ENCODE measurements at regions not wholly inside any gene's neighbourhood (a gene's known extent, or its start where the extent isn't known, plus 50 kb on each side); places are given as distances from the start of the nearest gene placed in this dataset.

GRCh38 chr21:14744368-14744767, 198.3 kb upstream of the SAMSN1 start:
- Mint-ChIP-seq H3K27me3 (ENCODE audit: low read depth, unreplicated experiment) (no peaks in the 10 kb centered on the region), H3K36me3 (ENCODE audit: low read depth, unreplicated experiment) (no peaks in the 10 kb centered on the region), H3K9me3 (ENCODE audit: unreplicated experiment) (no peaks in the 10 kb centered on the region), H3K4me1 (ENCODE audit: low read depth, unreplicated experiment) (no peaks in the 10 kb centered on the region), H3K4me3 (ENCODE audit: unreplicated experiment) (no peak overlapping the region), H3K27ac (ENCODE audit: unreplicated experiment) (no peak overlapping the region)
- no peak overlapping the region for H2AFZ ChIP-seq (ENCODE audit: low read depth, low read length)
- H3K4me3 ChIP-seq (ENCODE audit: insufficient read depth, low read depth, low read length): no peak overlapping the region
- H4K20me1 ChIP-seq (ENCODE audit: insufficient read depth, low read length): no peaks in the 10 kb centered on the region
- H3K9me3 ChIP-seq (ENCODE audit: insufficient read depth, low read depth, low read length): no peaks in the 10 kb centered on the region
- no peaks in the 10 kb centered on the region for H3K4me1 ChIP-seq (ENCODE audit: insufficient read depth, low read length)
- FAIRE-seq: no peak
- no peaks in the 10 kb centered on the region for H3K36me3 ChIP-seq (ENCODE audit: insufficient read depth, low read length)
- no peak overlapping the region for H3K4me2 ChIP-seq (ENCODE audit: low read length)
- no peaks in the 10 kb centered on the region for H3K79me2 ChIP-seq (ENCODE audit: insufficient read depth, low read length)
- no peak for DNase-seq (ENCODE audit: low read depth)
- no peak overlapping the region for H3K9ac ChIP-seq (ENCODE audit: low read length)
- no peak overlapping the region for H3K27ac ChIP-seq (ENCODE audit: low read depth, low read length)
- no peak for TF ChIP-seq CTCF (IDR thresholded peaks at IDR 0.05; ENCODE audit: insufficient read depth, low read depth, low read length)
- no peak for TF ChIP-seq EZH2 (IDR thresholded peaks at IDR 0.05; ENCODE audit: insufficient read depth, low read length)
- no peaks in the 10 kb centered on the region for H3K27me3 ChIP-seq (ENCODE audit: insufficient read depth, low read length)

GRCh38 chr21:14742119-14742518, 196.0 kb upstream of the SAMSN1 start:
- TF ChIP-seq EZH2 (IDR thresholded peaks at IDR 0.05; ENCODE audit: insufficient read depth, low read length) (no peak), CTCF (IDR thresholded peaks at IDR 0.05; ENCODE audit: insufficient read depth, low read depth, low read length) (no peak)
- no peaks in the 10 kb centered on the region for H3K4me1 ChIP-seq (ENCODE audit: insufficient read depth, low read length)
- Mint-ChIP-seq H3K27ac (ENCODE audit: unreplicated experiment) (no peak overlapping the region), H3K4me3 (ENCODE audit: unreplicated experiment) (no peak overlapping the region), H3K4me1 (ENCODE audit: low read depth, unreplicated experiment) (no peaks in the 10 kb centered on the region), H3K27me3 (ENCODE audit: low read depth, unreplicated experiment) (no peaks in the 10 kb centered on the region), H3K36me3 (ENCODE audit: low read depth, unreplicated experiment) (no peaks in the 10 kb centered on the region), H3K9me3 (ENCODE audit: unreplicated experiment) (no peaks in the 10 kb centered on the region)
- H2AFZ ChIP-seq (ENCODE audit: low read depth, low read length): no peak overlapping the region
- no peak overlapping the region for H3K9ac ChIP-seq (ENCODE audit: low read length)
- FAIRE-seq (no peak), DNase-seq (ENCODE audit: low read depth) (no peak)
- no peaks in the 10 kb centered on the region for H3K27me3 ChIP-seq (ENCODE audit: insufficient read depth, low read length)
- no peaks in the 10 kb centered on the region for H3K9me3 ChIP-seq (ENCODE audit: insufficient read depth, low read depth, low read length)
- no peaks in the 10 kb centered on the region for H3K36me3 ChIP-seq (ENCODE audit: insufficient read depth, low read length)
- H4K20me1 ChIP-seq (ENCODE audit: insufficient read depth, low read length): no peaks in the 10 kb centered on the region
- H3K4me2 ChIP-seq (ENCODE audit: low read length): no peak overlapping the region
- no peak overlapping the region for H3K4me3 ChIP-seq (ENCODE audit: insufficient read depth, low read depth, low read length)
- no peaks in the 10 kb centered on the region for H3K79me2 ChIP-seq (ENCODE audit: insufficient read depth, low read length)
- no peak overlapping the region for H3K27ac ChIP-seq (ENCODE audit: low read depth, low read length)

GRCh38 chr21:14741256-14741655, 195.1 kb upstream of the SAMSN1 start:
- no peaks in the 10 kb centered on the region for H3K9me3 ChIP-seq (ENCODE audit: insufficient read depth, low read depth, low read length)
- H3K27ac ChIP-seq (ENCODE audit: low read depth, low read length): no peak overlapping the region
- H2AFZ ChIP-seq (ENCODE audit: low read depth, low read length): no peak overlapping the region

More at GRCh38 chr21:14741256-14741655, 195.1 kb upstream of the SAMSN1 start:
- no peak for FAIRE-seq
- H3K9ac ChIP-seq (ENCODE audit: low read length): no peak overlapping the region
- Mint-ChIP-seq H3K4me3 (ENCODE audit: unreplicated experiment) (no peak overlapping the region), H3K27me3 (ENCODE audit: low read depth, unreplicated experiment) (no peaks in the 10 kb centered on the region), H3K27ac (ENCODE audit: unreplicated experiment) (no peak overlapping the region), H3K36me3 (ENCODE audit: low read depth, unreplicated experiment) (no peaks in the 10 kb centered on the region), H3K4me1 (ENCODE audit: low read depth, unreplicated experiment) (no peaks in the 10 kb centered on the region), H3K9me3 (ENCODE audit: unreplicated experiment) (no peaks in the 10 kb centered on the region)
- no peaks in the 10 kb centered on the region for H4K20me1 ChIP-seq (ENCODE audit: insufficient read depth, low read length)
- H3K4me1 ChIP-seq (ENCODE audit: insufficient read depth, low read length): no peaks in the 10 kb centered on the region
- H3K36me3 ChIP-seq (ENCODE audit: insufficient read depth, low read length): no peaks in the 10 kb centered on the region
- DNase-seq (ENCODE audit: low read depth): no peak
- no peak overlapping the region for H3K4me2 ChIP-seq (ENCODE audit: low read length)
- TF ChIP-seq EZH2 (IDR thresholded peaks at IDR 0.05; ENCODE audit: insufficient read depth, low read length) (no peak), CTCF (IDR thresholded peaks at IDR 0.05; ENCODE audit: insufficient read depth, low read depth, low read length) (no peak)
- H3K79me2 ChIP-seq (ENCODE audit: insufficient read depth, low read length): no peaks in the 10 kb centered on the region
- H3K27me3 ChIP-seq (ENCODE audit: insufficient read depth, low read length): no peaks in the 10 kb centered on the region
- no peak overlapping the region for H3K4me3 ChIP-seq (ENCODE audit: insufficient read depth, low read depth, low read length)

Data from astrocyte (in vitro differentiated cells and primary cell).